Astrocyte of the cerebellum (primary cell): ENCODE measurements at regions not wholly inside any gene's neighbourhood (a gene's known extent, or its start where the extent isn't known, plus 50 kb on each side); places are given as distances from the start of the nearest gene placed in this dataset.
"Not testable (repeated sequence)": the region's sequence is repeated elsewhere in the genome, so short reads cannot be mapped to it uniquely, and the experiment has no call there.

ENCODE experiments used
- DNase-seq: peaks from one replicate; pipeline ENCODE4 v3.0.0-alpha.2; 2011; ENCODE audit warnings: low read depth
- H3K4me3 ChIP-seq: 2 replicates; pipeline ENCODE4 v1.5.1; 2011; ENCODE audit warnings: mild to moderate bottlenecking, low read depth, low read length, moderate library complexity
- CTCF ChIP-seq: IDR thresholded peaks from 2 replicates; pipeline ENCODE4 v1.5.1; 2012; ENCODE audit warnings: low read length, low read depth, moderate library complexity, mild to moderate bottlenecking; ENCODE audit errors: missing control alignments
- in situ Hi-C: cut with HindIII; loops from 2 replicates; pipeline ENCODE4 v1.10.0; 2017; ENCODE audit warnings: low sequenced_read_pairs

GRCh38 chr13:39822437-39822836 is 167.0 kb downstream of the COG6 start:
- in situ Hi-C loops = no loop called here
- no peak overlapping the region for H3K4me3 ChIP-seq
- no peak for DNase-seq
- no peak for TF ChIP-seq CTCF

- no peak for TF ChIP-seq CTCF
- in situ Hi-C loops = no loop called here
- no peak overlapping the region for H3K4me3 ChIP-seq
- DNase-seq = no peak
Measured at GRCh38 chr13:39823063-39823713, 167.7 kb downstream of the COG6 start.

- DNase-seq = no peak
Measured at GRCh38 chr13:39825886-39826285, 170.4 kb downstream of the COG6 start.

GRCh38 chr13:39835253-39835652 is 179.8 kb downstream of the COG6 start:
- no peak overlapping the region for H3K4me3 ChIP-seq
- in situ Hi-C loops = no loop called here
- TF ChIP-seq CTCF = no peak
- peak; percentile 15 for DNase-seq

More at GRCh38 chr13:39825886-39826285, 170.4 kb downstream of the COG6 start:
- no peak overlapping the region for H3K4me3 ChIP-seq
- no peak for TF ChIP-seq CTCF
- in situ Hi-C loops = no loop called here

GRCh38 chr13:39836038-39836437 is 180.6 kb downstream of the COG6 start:
- in situ Hi-C loops = no loop called here
- no peak for TF ChIP-seq CTCF
- no peak overlapping the region for H3K4me3 ChIP-seq
- DNase-seq = no peak

- DNase-seq, in situ Hi-C loops, H3K4me3 ChIP-seq: not testable (repeated sequence)
Measured at GRCh38 chr13:39837866-39838265, 182.4 kb downstream of the COG6 start.

GRCh38 chr13:39840201-39840600 is 184.7 kb downstream of the COG6 start:
- no peak for DNase-seq
- no peak overlapping the region for H3K4me3 ChIP-seq
- no peak for TF ChIP-seq CTCF
- in situ Hi-C loops = no loop called here
